ENCODE measurements at regions not wholly inside any gene's neighbourhood (a gene's known extent, or its start where the extent isn't known, plus 50 kb on each side); places are given as distances from the start of the nearest gene placed in this dataset.

- no peak for DNase-seq
Measured at GRCh38 chr2:70036290-70036689, 51.0 kb upstream of the PCBP1 start.

- no peak for DNase-seq
Measured at GRCh38 chr2:70035344-70035844, 51.9 kb upstream of the PCBP1 start.

GRCh38 chr2:70030724-70031420 is 56.4 kb upstream of the PCBP1 start:
- no peak for DNase-seq

GRCh38 chr2:70029814-70030409 is 57.4 kb upstream of the PCBP1 start:
- peak; percentile 24 to 56 for DNase-seq

GRCh38 chr2:70024284-70024683 is 62.9 kb upstream of the ASPRV1 start:
- DNase-seq, result no peak

- DNase-seq, result no peak
Measured at GRCh38 chr2:70019096-70019495, 57.7 kb upstream of the ASPRV1 start.

GRCh38 chr2:70017962-70018361 is 56.5 kb upstream of the ASPRV1 start:
- DNase-seq, result no peak

GRCh38 chr2:70014959-70015358 is 53.5 kb upstream of the ASPRV1 start:
- no peak for DNase-seq

GRCh38 chr2:70012887-70013286 is 51.5 kb upstream of the ASPRV1 start:
- DNase-seq, result no peak

- no peak for DNase-seq
Measured at GRCh38 chr2:70011786-70012185, 50.4 kb upstream of the ASPRV1 start.

GRCh38 chr2:70011335-70011734 is 49.9 kb upstream of the ASPRV1 start:
- no peak for DNase-seq

Data from hippocampal formation (tissue), 2 donors.